HG03095 (cell line): ENCODE measurements at regions not wholly inside any gene's neighbourhood (a gene's known extent, or its start where the extent isn't known, plus 50 kb on each side); places are given as distances from the start of the nearest gene placed in this dataset.

Experiments used
- ATAC-seq: cut with Tn5 transposase; IDR thresholded peaks from one replicate; pipeline ENCODE4 v1.9.1; 2021; ENCODE audit warnings: moderate library complexity; ENCODE audit not compliant: unreplicated experiment

DNA sequence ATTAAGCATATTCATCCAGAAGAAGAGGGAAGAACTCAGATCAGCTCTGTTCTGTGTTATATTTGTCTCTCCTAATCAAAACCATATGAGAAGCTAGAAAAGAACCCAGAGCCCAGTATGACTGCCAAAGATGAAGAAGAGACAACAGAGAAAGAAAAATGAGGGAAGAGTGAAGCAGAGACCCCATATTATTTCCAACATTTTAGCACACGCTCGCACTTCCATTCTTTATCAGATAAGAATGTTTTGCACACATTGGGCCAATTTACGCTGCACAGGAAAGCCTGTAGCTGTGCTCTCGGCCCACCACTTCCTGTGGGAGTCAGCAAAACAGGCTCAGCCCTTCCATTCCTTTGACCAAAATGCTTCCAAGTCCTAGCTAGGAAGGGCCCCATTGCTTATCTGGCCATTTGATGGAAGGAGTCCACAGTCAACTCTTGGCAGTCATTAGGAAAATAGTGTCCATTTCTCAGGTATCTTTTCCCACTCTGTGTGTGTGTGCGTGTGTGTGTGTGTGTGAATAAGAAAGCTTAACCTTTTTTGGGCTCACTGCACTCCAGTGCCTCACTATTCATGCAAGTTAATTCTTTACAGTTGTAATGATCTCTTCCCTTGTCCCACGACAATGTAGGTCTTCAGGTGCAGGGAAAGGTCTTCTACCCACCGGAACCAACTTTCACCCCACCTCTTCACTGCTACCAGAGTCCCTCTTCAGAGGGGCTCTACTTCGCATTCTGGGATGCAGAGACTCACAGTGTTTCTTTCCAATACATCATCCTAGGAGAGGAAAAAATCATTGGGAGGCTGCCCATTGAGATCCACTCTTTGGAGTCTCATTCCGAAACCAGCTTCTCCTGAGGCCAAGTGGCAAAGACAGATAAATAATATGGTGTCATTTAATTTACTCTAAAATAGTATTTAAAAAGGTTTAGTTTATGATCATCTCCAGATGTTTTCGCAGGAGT is 237.5 kb downstream of the COG6 start:
- no peak for ATAC-seq

DNA sequence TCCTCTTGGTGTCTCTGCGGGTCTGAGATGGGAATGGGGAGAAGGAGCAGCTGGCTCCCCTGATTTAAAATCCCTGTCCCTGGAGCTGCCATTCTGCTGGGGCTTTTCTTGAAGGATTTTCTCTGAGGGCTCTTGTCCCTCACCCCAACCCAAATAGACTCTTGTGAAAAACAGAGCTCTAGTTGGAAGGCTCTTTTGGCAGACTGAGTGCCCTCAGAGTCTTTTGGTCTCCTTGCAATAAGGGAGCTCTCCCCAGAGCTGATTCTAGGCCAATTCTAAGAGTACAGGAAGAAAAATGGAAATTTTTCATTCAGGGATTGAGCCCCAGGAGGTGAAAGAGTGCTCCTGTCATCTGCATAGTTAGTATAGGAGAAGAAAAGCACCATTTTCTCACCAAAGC is 238.3 kb downstream of the COG6 start:
- no peak for ATAC-seq

DNA sequence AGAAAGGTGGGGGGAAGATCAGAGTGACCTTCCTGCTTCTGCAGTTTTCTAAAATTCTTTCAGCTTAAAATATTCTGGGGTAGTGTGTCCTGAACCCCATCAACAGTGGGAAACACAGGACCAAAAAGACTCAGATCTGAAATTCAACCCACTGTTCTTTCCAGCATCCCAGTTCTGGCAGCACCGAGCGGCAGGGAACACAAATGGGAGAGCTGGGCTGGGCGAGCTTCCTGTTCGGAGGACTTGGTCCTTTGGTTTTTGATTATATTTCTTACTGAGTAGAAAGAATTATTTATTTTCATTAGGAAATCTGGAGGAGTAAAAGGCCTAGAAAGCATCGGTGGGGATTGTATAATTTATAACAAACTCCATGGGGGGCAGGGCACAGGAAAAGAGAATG is 239.1 kb downstream of the COG6 start:
- no peak for ATAC-seq

DNA sequence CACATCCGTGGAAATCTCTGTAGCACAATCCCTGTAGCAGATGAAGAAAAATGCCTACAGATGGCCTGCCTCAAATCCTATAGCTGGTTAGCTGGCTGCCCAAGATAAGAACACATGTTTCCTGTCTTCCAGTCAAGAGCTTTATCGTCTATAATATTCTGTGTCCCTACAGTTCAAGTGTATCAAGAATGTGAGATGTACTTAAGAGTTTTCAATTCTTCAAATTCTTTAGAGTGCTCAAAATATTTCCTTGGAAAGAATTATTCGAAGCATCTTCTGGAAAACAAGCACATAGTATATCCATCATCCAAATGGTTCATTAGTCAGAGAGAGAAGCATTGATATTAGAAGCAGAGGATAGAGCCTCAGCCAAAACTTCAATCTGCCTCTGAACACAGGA is 239.8 kb downstream of the COG6 start:
- ATAC-seq = no peak

DNA sequence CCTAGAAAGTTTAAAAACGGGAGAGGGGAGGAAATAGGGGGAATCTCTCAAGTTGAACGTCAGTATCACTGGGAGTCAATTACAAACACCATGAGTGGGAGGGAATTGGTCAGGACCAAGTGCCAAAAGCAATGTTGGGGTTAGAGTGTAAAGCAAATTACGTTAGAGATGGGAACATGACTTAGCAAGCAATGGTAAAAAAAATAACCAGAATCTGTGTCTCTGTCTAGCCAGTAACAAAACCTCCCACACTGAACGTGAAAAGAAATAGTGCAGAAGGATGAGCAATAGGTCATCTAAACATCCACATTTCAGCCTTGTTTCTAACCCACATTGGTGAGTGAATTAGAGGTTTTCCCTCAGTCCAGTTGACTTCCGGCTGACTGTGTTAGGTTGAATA is 242.2 kb downstream of the COG6 start:
- ATAC-seq = no peak

DNA sequence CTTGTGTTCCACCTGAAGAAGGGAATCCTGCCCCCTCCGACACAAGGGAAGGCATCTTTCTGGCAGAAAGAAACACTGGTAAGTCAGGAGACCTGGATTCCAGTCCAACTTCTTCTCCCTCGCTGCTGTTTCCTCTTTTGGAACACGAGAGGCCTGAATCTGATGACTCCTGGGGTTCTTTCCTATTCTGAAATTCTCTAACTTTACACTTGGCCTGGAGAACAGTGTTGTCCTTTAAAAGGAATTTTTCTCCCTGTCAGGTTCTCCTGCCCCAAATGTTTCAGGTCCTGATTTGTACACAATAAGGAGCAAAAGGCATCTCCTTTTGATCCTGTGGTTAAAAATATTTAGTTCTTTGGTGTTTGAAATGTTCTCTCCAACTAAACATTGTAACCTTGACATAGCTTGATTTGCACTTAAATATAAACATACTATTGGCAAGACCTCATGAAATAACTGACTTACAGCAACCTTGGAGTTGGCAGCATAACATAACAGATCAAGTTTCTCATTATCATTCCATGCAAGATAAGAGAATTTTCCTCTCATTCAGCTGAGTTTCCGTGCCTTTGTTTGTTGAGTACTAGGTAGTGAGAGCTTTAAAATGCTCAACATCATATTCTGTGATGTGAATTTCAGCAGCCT is 244.8 kb downstream of the COG6 start:
- no peak for ATAC-seq

DNA sequence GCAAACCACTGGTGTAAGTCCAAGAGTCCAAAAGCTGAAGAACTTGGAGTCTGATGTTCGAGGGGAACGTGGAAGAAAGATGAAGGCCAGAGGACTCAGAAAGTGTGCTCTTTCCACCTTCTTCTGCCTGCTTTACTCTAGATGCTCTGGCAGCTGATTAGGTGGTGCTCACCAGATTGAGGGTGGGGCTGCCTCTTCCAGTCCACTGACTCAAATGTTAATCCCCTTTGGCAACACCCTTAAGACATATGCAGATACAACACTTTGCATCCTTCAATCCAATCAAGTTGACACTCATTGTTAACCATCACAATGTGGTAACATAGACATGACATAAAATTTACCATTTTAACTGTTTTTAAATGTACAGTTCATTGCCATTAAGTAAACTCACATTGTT is 249.5 kb downstream of the COG6 start:
- no peak for ATAC-seq

DNA sequence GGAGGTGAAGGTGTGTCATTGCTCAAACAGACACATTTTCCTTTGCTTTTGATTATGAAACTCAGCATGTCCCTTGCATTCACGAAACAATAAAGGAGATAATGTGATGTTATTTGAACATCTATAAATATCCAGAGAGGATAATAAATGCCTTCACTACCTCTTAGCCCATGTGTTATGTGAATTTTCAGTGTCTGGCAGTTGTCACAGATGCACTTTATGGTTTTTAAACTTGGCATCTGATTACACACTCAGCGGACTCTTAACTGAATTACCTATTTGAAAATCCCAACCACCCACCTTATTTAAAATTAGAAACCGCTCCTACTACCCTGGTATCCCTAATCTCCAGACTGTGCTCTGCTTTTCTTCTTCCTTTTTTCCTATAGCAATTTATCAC is 254.2 kb downstream of the COG6 start:
- ATAC-seq = no peak

DNA sequence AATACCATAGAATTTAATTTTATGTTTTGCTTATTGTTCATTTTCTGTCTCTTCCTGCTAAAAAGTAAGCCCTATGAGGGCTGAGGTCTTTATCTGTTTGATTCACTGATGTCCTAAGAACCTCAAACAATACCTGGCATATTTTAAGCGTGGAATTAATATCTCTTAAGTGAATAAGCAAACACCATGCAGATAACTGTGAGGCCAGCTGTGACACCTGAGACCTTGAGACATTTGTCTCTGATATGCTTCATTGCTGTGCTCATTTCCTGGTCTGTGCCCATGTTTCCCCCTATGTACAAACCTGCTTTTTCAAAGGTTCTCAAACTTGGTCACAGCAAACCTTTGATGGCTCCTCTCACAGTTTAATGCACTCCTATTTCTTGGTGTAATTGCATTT is 254.6 kb downstream of the COG6 start:
- ATAC-seq = no peak

DNA sequence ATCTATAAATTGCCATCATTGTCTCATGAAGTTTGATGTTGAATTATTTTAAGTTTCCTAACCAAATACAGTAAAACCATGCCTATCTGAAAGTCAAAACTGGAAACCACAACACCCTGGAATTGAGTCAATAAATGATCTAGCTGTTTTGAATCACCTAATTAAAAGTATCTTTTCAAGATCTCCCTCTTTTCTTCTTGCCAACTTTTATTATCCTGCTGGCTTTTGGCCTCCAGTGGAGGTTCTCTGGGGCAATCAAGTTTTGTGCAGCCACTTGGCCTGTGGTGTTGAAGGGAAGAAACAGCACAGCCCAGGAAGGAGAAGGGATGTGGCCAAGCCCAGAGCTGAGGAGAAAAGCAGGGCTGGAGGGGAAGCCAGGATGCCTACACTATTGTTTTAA is 255.4 kb downstream of the COG6 start:
- no peak for ATAC-seq

DNA sequence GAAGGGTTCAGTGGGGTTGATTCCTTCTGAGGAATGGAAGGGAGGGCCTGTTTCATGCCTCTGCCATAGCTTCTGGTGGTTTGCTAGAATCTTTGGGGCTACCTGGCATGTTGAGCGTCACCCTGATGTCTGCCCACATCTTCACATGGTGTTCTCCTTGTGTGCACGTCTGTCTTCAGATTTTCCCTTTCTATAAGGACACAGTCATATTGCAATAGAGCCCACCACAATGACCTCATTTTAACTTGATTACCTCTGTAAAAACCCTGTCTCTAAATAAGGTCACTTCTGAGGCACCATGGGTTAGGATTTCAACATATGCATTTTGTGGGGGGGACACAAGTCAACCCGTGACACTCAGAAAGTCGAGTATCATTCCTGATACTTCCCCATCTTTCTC is 257.9 kb downstream of the COG6 start:
- no peak for ATAC-seq

DNA sequence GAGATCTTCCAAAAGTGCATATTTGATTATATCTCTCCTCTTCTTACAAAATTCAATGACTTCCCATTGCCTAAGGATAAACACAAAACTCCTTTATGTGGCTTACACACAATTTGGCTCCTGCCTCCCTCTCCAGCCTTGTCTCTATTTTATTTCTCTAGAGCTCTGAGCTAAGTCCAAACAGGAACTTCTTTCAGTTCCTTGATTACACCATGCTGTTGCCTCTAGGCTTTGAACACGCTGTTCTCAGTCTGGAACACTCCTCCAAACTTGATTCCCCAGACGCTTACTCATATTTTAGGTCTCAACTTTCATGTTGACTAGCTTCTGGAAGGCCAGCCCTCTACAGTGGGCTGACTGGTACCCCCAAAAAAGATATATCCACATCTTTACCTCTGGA is 258.5 kb downstream of the COG6 start:
- no peak for ATAC-seq

DNA sequence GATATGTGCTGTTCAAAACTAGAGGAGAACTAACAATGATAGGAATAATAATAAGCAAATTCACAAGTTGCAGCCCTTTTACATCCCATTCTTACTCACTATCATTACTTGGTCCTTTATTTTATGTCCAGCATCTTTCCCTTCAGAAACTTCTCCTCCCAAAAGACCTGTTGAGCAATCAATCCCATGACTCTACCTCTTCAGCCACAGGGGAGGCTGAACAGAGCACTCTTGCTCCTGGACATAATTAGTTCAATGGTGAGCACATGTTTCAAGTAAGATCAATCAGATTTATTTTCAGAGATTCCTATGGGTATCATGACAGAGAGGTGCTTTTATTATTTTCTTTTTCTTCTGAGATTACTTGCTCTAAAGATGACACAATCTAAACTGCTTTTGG is 260.0 kb downstream of the COG6 start:
- no peak for ATAC-seq

DNA sequence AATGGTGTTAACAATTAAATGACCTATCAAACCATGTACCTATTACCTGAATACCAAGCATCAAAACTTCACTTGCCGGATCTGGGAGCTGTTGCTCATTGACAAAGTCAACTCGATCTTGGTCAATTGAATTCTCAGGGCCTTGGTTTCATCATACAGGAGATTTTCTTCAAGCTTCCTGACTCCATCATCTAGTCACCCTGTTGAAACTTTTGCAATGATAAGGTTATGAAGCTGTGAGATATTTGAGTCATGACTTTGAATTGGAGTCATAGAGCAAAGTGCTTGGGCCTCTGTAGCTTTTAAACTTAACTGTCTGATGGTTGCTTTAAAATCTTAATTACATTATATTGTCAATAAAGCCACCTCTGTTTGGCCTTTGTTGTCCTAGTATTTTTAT is 260.9 kb downstream of the COG6 start:
- no peak for ATAC-seq

DNA sequence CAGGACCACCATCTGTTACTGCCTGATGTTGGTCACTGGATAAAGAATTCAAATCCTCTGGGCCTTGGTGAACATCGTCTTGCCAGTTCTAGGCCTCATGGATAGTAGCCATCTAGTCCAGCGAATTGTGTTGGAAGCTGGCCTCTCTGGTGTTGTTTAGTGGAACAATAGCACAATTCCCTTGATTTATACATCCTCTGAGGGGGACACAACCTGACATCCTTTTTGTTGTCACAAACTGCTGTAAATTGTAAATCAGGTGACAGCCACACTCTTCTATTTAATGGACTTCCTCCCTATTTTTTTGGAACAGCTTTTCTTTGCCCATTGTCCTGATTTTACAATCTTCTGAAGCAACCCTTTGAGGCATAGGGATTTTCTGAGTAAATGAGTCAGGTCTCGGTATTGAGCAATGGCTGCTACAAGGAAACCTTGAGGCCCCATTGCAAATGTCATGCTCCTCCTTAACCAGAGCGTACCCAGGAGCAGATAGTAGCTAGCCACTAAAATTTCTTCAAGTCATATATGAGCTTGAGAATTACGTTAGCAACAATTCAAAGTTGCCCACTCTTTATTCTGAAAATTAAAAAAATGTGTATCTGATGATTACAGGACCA is 263.3 kb downstream of the COG6 start:
- ATAC-seq = no peak

DNA sequence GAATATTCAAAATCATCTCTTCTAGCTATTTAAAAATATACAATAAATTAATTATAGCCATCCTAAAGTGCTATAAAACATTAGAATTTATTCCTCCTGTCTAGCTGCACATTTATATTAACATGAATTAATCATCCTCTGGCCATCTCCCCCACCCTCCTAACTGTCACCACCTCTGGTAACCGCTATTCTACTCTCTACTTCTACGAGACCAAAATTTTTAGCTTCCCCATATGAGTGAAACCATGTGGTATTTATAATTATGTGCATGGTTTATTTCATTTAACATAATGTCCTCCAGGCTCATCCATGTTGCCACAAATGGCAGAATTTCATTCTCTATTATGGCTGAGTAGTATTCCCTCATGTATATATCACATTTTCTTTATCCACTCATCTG is 265.2 kb downstream of the COG6 start:
- no peak for ATAC-seq

DNA sequence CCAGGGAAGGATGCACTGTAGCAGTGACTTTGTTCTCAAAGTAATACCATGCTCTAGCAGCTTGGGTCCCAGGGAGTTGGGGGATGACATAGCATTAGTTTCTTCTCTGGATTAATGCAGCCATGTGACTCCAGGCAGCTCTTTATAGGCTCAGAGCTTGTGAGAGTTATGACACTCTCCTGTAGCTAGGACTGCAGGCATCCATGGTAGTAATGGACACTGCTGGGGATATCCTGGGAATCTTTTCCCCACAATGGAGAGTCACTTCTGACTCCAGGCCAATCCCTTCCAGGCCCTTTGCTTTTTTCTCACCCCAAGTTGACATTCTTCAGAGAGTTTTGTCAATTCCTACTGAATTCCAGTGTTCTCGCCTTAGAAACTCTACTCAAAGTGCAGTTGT is 270.9 kb downstream of the COG6 start:
- no peak for ATAC-seq

DNA sequence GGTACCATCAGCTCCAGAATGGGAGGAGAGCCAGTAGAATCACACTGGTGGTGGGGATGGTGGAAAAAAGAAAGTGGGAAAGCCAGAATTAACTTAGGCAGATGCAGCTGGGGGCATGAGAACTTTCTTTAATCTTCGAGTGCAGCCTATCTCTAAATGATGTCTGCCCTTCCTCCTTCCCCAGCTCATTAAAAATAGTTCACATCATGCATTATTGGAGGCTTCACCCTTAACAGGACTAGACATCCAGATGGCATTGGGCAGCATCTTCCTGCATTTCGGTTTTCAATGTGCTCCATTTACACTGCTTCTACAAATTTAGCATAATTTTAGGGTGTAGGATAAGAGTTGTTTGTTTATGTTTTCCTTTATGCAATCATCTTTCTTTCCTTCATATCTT is 272.8 kb downstream of the COG6 start:
- ATAC-seq = no peak

DNA sequence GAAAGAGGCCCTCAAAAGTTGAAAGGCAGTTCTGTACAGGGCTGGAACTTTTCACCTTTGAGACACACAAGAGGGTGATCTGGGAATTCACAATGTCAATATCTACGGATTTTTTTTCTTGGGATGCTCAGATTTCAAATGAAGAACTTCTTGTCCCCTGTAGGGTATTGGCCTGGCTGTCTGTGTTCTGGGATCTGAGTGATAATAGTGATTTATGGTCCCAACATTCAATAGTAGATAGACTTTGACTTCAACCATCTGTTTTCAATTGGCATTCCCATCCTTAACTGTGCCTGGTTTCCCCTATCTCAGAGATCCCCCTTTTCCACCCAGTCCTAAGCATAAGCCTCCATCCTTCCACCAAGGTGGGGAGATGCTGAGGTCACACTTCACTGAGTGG is 274.1 kb downstream of the COG6 start:
- ATAC-seq = no peak

DNA sequence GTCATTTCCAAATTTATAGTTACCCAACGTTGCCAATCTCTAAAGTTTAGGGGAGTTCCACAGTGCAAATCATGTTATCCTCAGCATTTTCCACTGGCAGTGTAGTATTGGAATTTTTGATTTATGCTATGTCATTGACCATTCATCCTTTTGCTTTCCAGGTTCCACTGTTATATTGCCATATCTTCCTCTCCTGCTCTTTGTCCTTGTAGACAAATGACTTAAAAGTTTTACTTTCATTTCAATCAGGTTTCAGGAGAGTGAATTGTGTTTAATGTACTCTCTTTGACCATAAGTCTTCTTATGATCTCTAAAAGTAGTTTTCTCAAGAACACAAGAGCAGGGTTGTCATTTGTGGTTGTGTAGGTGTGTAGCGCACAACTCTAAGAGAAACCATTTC is 274.6 kb downstream of the COG6 start:
- no peak for ATAC-seq

DNA sequence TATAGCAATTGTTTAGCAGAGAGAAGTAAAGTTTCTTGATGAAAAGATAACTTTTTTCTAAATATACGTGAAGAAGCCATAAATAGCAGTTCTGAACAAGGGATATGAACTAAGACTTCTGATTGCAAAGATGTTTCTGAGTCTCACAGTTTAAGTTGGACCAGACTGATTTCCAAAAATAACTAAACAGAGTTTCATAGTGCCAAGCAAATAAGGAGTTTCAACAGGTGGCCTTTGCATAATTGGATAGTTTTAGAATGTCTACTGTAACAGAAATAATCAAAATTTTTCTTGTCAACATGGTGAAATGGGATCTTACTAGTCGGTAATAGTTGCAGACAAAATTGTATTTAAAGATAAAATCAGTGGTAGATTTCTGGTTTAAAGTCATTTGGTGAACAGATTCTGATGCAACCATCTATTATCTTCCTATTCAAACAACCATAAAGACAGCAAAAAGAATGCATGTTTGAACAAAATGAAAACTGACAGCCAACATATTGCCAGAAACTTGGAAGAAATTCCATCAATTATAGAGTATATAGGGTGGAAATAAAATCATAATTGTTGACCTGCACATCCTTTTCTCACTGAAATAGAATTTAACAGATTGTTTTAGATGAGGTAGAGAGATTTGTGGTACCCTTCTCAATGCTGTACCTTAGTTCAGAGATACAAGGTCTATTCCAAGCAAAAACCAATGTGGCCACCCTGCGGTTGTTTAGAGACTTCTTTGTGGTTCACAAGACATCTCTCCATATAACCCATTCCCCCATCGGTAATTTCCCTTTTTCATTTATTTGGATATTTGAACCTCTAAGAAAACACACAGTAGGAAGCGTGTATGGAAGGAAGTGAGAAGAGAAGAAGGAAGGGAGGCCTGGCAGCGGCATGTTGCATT is 275.3 kb downstream of the COG6 start:
- no peak for ATAC-seq
